ENCODE measurements at regions not wholly inside any gene's neighbourhood (a gene's known extent, or its start where the extent isn't known, plus 50 kb on each side); places are given as distances from the start of the nearest gene placed in this dataset.
"Not testable (repeated sequence)": the region's sequence is repeated elsewhere in the genome, so short reads cannot be mapped to it uniquely, and the experiment has no call there.

- no peak for DNase-seq
Measured at GRCh38 chr4:19191979-19192650, 1059.6 kb upstream of the SLIT2 start.

GRCh38 chr4:19187691-19188090 is 1064.0 kb upstream of the SLIT2 start:
- DNase-seq, result no peak

GRCh38 chr4:19187096-19187495 is 1064.6 kb upstream of the SLIT2 start:
- DNase-seq, result no peak

- not testable (repeated sequence) for DNase-seq
Measured at GRCh38 chr4:19181631-19182030, 1070.1 kb upstream of the SLIT2 start.

- no peak for DNase-seq
Measured at GRCh38 chr4:19178835-19179234, 1072.9 kb upstream of the SLIT2 start.

GRCh38 chr4:19177616-19178015 is 1074.1 kb upstream of the SLIT2 start:
- DNase-seq, result no peak

- no peak for DNase-seq
Measured at GRCh38 chr4:19171832-19172231, 1079.9 kb upstream of the SLIT2 start.

- no peak for DNase-seq
Measured at GRCh38 chr4:19167311-19167710, 1084.4 kb upstream of the SLIT2 start.

GRCh38 chr4:19164334-19164733 is 1087.4 kb upstream of the SLIT2 start:
- no peak for DNase-seq

- DNase-seq, result no peak
Measured at GRCh38 chr4:19159874-19160273, 1091.8 kb upstream of the SLIT2 start.

- DNase-seq, result no peak
Measured at GRCh38 chr4:19158107-19158809, 1093.4 kb upstream of the SLIT2 start.

GRCh38 chr4:19156786-19157185 is 1094.9 kb upstream of the SLIT2 start:
- DNase-seq, result no peak

GRCh38 chr4:19155568-19155967 is 1096.1 kb upstream of the SLIT2 start:
- DNase-seq, result no peak

GRCh38 chr4:19154267-19154666 is 1097.4 kb upstream of the SLIT2 start:
- not testable (repeated sequence) for DNase-seq

GRCh38 chr4:19152264-19152663 is 1099.4 kb upstream of the SLIT2 start:
- DNase-seq, result no peak

GRCh38 chr4:19151684-19152083 is 1100.0 kb upstream of the SLIT2 start:
- no peak for DNase-seq

GRCh38 chr4:19146038-19146437 is 1105.7 kb upstream of the SLIT2 start:
- no peak for DNase-seq

- DNase-seq, result no peak
Measured at GRCh38 chr4:19135895-19136633, 1114.5 kb upstream of the LCORL start.

- no peak for DNase-seq
Measured at GRCh38 chr4:19134685-19135084, 1113.1 kb upstream of the LCORL start.

- no peak for DNase-seq
Measured at GRCh38 chr4:19133315-19133714, 1111.8 kb upstream of the LCORL start.

GRCh38 chr4:19130866-19131265 is 1109.3 kb upstream of the LCORL start:
- DNase-seq, result no peak

- no peak for DNase-seq
Measured at GRCh38 chr4:19128176-19128575, 1106.6 kb upstream of the LCORL start.

GRCh38 chr4:19126903-19127302 is 1105.3 kb upstream of the LCORL start:
- no peak for DNase-seq

- no peak for DNase-seq
Measured at GRCh38 chr4:19123681-19124080, 1102.1 kb upstream of the LCORL start.
